Cerebellar nuclear complex (tissue), 1 donor: ENCODE measurements at regions not wholly inside any gene's neighbourhood (a gene's known extent, or its start where the extent isn't known, plus 50 kb on each side); places are given as distances from the start of the nearest gene placed in this dataset.

Experiments used
- DNase-seq, 2 experiments: peaks; one replicate each; lab custom pipeline; 2025; lab: John Stamatoyannopoulos, UW

- no peak for DNase-seq
Observed at GRCh38 chr6:147078106-147078505, 126.1 kb upstream of the STXBP5 start.

DNA sequence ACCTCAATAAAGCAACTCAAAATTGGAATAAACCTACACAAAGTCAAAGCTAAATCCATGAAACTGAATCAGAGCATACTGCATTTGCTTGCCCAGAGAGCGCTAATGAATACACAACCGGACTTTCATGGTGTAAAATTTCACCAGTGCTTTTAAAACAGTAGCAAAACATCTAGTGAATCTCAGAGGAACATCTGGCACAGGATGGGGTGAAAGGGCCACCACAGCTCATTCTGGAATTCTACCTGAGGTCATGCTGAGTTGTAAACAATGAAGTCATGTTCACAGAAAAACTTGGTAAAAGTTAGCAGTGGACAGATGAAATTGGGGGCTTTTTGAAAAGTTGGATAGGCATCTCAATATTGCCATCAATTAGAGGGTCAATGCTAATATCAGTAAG lies 125.6 kb upstream of the STXBP5 start:
- DNase-seq = no peak

DNA sequence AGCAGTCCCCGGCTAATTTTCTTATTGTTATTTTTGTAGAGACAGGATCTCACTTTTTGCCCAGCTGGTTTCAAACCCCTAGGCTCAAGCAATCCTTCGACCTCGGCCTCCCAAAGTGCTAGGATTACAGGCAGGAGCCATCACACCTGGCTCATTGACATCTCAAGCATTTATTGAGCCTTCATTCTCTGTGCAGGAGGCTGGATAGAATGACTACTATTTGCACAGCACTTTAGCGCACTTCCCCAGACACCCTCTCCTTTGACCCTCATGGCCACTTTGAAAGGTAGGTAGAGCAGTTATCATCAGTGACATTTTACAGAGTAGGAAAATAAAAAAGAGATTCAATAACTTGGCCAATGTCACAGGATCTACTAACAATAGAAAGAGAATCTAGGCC lies 124.0 kb upstream of the STXBP5 start:
- DNase-seq = no peak

GRCh38 chr6:147081076-147081609 lies 123.1 kb upstream of the STXBP5 start:
- no peak for DNase-seq

DNA sequence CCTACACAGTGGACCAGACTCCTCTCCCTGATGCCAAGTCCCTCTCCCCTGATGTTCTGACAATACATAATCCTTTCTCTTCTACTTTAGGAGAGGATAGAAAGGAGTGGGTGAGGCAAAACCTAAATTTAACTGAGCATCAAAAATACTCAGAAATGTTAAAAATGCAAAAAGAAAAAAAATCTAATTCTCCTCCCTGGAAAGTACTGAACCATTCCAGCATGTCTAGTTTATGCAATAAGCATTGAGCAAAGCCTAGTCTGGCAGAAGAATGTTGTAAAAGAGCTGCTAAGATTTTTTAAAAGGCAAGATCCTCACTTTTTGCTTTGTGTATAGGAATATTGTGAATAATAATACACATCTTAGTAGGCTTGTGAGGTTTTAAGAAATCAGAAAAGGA lies 116.6 kb upstream of the STXBP5 start:
- no peak for DNase-seq

- DNase-seq = no peak
Observed at GRCh38 chr6:147088861-147089260, 115.4 kb upstream of the STXBP5 start.

- DNase-seq = no peak
Observed at GRCh38 chr6:147095316-147095715, 108.9 kb upstream of the STXBP5 start.

- no peak for DNase-seq
Observed at GRCh38 chr6:147099974-147100373, 104.2 kb upstream of the STXBP5 start.

DNA sequence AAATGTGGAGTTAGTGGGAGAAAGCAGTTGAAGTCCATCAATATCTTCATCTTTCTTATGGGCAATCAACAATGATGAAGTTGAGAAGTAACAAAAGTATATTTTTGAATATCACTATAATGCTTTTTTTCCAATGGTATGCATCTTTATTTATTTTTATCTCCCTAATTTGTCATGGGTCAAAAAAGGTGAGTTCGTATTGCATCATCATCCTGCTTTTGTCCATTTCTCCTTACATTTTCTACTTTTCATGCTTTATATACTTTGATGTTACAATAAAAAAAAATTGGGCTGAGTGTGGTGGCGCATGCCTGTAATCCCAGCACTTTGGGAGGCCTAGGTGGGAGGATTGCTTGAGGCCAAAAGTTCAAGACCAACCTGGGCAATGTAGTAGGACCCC lies 101.2 kb upstream of the STXBP5 start:
- DNase-seq = no peak

DNA sequence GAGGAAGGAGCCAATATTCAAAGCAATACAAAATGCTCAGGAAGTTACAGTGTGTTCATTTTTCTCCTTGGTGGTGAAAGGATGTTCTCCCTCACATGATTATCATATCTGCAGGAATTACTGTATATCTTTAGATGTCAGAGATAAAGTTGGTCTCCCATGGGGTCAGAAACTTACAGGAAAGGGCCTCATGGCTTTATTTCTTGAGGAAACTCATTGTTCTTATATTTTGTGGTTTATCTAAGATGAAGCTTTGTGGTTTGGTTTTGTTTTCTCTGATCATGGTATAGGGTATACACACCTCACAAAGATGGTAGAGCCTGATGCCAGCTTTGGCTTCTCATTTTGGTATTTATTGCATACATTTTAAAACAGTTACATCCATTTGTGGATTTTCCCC lies 100.5 kb upstream of the STXBP5 start:
- no peak for DNase-seq

- no peak for DNase-seq
Observed at GRCh38 chr6:147105786-147106185, 98.4 kb upstream of the STXBP5 start.

- DNase-seq = no peak
Observed at GRCh38 chr6:147106759-147107401, 97.3 kb upstream of the STXBP5 start.

DNA sequence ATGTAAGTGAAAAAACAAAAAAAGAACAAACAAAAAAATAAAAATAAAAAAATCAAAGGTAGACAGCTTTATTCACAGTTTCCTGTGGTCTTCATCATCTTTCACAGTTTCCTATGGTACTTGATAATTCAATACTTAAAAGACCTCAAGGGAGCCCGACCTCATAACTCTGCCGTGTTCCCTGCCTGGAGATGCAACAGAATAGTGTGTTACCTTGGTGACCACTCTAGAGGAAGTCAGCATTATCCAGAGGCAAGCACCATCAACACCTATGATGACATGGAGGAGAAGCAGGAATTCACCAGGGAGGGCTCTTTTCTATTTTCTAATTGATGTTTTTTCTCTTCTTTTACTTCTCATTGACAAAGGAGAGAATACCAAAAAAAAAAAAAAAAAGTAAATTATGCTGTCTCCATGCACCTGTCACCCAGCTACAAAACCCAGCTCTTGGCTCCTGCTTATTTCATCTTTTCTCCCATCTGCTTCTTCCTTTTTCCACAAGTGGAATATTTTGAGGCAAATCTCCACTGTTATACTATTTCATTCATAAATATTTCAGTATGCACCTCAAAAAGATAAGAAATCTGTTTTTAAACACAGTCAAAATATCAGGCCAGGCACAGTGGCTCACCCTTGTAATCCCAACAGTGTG lies 95.8 kb upstream of the STXBP5 start:
- DNase-seq = no peak

- no peak for DNase-seq
Observed at GRCh38 chr6:147109707-147110106, 94.5 kb upstream of the STXBP5 start.

DNA sequence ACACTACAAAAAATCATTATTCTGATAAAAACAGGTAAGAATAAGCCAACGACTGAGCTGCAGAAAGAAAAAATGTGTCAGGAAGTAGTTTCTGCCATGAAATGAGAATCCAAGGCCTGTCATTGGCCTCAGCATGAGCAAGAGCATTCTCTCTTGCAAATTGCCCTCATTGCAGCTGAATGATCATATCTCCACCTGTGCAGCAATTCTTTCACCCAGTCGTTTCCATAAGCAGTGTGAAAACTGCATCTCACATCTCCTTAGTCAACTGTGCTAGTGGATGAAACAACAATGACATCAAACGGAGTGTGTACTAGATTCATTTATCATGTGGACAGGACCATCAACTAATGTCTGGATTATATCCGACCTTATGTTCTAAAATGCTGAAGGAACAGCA lies 88.2 kb upstream of the STXBP5 start:
- DNase-seq = no peak

GRCh38 chr6:147117011-147117410 lies 87.2 kb upstream of the STXBP5 start:
- DNase-seq = no peak

GRCh38 chr6:147117580-147117979 lies 86.6 kb upstream of the STXBP5 start:
- no peak for DNase-seq

DNA sequence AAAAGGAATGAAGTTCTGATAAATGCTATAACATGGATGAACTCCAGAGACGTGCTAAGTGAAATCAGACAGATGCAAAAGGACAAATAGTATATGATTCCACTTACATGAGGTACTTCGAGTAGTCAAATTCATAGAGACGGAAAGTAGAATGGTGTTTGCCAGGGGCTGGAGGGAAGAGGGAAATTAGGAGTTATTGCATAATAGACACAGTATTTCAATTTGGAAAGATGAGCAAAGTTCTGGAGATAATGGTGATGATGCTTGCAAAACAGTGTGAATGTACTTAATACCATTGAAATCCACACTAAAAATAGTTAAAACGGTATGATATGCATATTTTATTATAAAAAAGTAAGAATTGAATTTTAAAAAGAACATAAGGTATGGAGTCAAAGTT lies 84.9 kb upstream of the STXBP5 start:
- DNase-seq = no peak

DNA sequence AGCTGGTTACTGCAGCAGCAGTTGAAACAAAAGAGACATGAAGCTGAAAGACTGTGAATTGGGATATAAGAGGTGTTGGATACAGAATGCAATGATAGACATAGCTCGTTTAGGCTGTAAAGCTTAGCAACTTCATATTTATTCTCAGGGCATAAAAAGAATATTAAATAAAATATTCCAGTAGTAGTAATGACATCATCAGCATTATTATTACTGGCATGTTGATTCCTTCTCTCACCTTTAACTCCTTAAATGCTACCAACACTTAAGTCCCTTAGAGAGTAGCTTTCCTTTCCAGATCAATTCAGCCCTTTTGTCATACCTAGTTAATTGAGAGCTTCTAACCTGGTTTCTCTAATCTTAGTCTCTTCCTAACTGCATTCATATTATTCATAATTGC lies 81.4 kb upstream of the STXBP5 start:
- DNase-seq = no peak

DNA sequence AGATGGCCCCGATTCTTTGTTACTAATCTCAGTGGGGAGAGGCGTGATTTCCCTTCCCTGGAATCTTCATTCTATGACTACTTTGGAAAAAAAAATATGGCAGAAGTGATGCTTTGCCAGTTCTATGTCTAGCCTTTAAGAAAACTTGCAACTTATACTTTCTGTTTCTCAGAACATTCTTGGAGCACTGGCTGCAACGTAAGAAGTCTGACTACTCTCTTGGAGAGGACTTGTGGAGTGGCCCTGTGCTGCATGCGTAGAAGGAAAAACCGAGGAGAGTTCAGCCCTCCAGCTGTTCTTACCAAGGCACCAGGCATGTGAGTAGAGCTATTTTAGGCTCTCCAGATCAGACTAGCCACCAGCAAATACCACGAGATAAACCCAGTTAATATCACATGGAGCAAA lies 77.6 kb upstream of the STXBP5 start:
- DNase-seq = no peak

DNA sequence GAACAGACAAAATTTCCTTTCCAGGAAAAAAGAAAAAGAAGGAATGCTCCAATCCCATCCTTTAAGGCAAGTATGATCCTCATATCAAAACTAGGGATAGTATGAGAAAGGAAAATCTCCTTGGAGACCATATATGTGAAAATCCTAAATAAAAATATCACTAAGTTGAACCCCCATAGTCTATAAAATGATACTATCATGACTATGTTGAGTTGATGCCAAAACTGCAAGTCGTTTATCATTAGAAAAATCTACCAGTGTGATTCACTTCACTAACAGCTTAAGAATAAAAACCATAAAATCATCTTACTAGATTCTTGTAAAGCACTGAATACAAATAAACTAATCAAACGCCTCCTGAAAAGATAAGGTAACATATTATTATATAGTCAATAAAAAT lies 76.6 kb upstream of the STXBP5 start:
- DNase-seq = no peak

DNA sequence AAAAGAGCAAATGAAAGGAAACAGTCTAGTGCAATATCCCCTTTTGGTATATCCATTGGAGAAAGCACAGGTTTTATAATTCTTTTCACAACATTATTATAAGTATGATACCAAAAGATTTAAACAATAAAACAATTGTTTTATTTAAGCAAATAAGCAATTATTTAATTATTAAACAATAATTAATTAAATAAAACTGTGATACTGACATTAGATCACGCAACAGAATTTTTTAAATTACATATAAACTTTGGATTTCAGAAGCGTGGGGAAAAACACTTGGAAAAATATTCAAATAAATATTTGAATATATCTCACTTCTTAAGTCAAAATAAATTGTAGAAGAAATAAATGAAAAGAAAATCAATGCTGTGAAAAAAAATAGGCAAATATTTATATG lies 76.2 kb upstream of the STXBP5 start:
- no peak for DNase-seq

- DNase-seq = no peak
Observed at GRCh38 chr6:147131532-147132128, 72.6 kb upstream of the STXBP5 start.
